ENCODE measurements at regions not wholly inside any gene's neighbourhood (a gene's known extent, or its start where the extent isn't known, plus 50 kb on each side); places are given as distances from the start of the nearest gene placed in this dataset.
"Not testable (repeated sequence)": the region's sequence is repeated elsewhere in the genome, so short reads cannot be mapped to it uniquely, and the experiment has no call there.

DNA sequence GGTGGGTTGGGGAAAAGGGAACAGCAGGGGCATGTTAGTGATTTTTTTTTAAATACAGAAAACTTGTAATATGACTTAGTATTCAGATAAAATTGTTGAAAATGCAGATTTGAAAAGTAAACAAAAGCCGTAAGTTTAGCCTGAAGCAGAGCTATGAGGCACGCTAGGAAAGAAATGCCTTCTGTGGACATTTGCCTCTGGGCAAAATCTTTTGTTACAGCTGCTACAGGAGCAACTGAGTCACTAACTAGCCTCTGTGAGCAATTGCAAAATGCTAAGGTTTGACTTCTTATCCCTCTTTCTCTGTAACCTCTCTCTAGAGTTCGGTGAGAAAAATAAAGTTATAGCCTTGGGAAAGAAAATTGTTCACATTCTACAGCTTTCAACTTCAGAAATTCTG, 350.0 kb downstream of the SLC7A11 start:
- Mint-ChIP-seq H3K4me3 (no peak overlapping the region), H3K9me3 (no peaks in the 10 kb centered on the region), H3K27ac (no peak overlapping the region), H3K36me3 (ENCODE audit: low read depth) (no peaks in the 10 kb centered on the region), H3K4me1 (no peaks in the 10 kb centered on the region), H3K27me3 (no peaks in the 10 kb centered on the region)
- CTCF ChIA-PET: no interaction called here
- DNase-seq: no peak
- POLR2A ChIA-PET: no interaction called here

DNA sequence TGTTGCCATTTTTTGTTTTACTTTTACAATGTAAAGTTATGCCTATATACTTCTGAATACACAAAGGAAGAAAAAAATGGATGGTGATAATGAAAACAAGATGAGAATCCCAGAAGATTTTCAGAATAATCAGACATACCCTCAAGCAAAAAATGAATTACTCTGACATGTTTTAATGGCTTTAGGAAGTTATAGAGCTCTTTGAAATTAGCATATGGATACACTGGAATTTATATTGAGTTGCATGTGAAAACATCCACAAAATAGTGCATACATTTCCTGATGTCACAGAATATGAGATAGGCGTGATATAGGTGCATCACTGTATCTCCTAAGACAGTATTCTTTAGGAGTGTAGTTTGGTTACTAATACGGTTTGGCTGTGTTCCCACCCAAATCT, 351.3 kb downstream of the SLC7A11 start:
- ChIA-PET CTCF (no interaction called here), POLR2A (no interaction called here)
- Mint-ChIP-seq H3K9me3 (no peaks in the 10 kb centered on the region), H3K27ac (no peak overlapping the region), H3K27me3 (no peaks in the 10 kb centered on the region), H3K36me3 (ENCODE audit: low read depth) (no peaks in the 10 kb centered on the region), H3K4me3 (no peak overlapping the region), H3K4me1 (no peaks in the 10 kb centered on the region)
- no peak for DNase-seq

DNA sequence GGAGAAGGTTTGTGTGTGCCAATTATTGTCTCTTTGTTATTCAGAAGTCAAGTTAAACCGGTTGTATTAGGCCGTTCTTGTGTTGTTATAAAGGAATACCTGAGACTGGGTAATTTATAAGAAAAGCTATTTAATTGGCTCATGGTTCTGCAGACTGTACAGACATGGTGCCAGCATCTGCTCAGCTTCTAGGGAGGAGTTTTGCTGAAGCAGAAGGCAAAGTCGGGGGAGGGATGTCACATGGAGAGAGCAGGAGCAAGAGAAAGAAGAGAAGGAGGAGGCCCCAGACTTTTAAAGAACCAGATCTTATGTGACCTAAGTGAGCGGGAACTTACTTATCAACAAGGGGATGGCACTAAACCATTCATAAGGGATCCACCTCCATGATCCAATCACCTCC, 349.3 kb upstream of the PCDH18 start:
- no peaks in the 10 kb centered on the region for H3K27me3 Mint-ChIP-seq
- POLR2A ChIA-PET: no interaction called here
- no peak overlapping the region for H3K27ac Mint-ChIP-seq
- CTCF ChIA-PET: no interaction called here
- H3K4me1 Mint-ChIP-seq: no peaks in the 10 kb centered on the region
- no peak overlapping the region for H3K4me3 Mint-ChIP-seq
- no peaks in the 10 kb centered on the region for H3K9me3 Mint-ChIP-seq
- DNase-seq: no peak
- no peaks in the 10 kb centered on the region for H3K36me3 Mint-ChIP-seq (ENCODE audit: low read depth)

DNA sequence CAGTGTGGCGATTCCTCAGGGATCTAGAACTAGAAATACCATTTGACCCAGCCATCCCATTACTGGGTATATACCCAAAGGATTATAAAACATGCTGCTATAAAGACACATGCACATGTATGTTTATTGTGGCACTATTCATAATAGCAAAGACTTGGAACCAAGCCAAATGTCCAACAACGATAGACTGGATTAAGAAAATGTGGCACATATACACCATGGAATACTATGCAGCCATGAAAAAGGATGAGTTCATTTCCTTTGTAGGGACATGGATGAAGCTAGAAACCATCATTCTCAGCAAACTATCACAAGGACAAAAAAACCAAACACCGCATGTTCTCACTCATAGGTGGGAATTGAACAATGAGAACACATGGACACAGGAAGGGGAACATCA, 335.8 kb upstream of the PCDH18 start:
- H3K27me3 Mint-ChIP-seq; H3K9me3 Mint-ChIP-seq; H3K4me1 Mint-ChIP-seq; H3K36me3 Mint-ChIP-seq (ENCODE audit: low read depth); POLR2A ChIA-PET; CTCF ChIA-PET; DNase-seq; H3K27ac Mint-ChIP-seq; H3K4me3 Mint-ChIP-seq: not testable (repeated sequence)

DNA sequence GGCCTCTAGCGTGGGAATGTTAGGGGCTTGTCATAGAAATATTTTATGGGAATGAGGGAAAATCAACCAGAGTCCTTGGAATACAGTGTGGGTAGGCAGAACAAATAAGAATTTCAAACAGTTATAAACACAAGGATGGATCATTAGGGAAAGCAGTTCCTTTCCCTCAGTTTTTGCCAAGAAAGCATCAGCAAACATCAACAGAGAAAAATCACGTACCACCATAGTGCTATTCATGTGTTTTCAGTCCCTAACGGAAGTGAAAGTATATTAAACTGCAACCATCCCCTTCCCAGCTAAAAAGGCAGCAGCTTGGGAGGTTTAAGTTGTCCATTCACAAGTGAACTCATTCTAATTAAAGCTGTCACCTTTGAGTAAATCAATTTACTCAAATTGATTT, 334.4 kb upstream of the PCDH18 start:
- Mint-ChIP-seq H3K36me3 (ENCODE audit: low read depth) (no peaks in the 10 kb centered on the region), H3K9me3 (no peaks in the 10 kb centered on the region), H3K4me3 (no peak overlapping the region), H3K27ac (no peak overlapping the region), H3K4me1 (no peaks in the 10 kb centered on the region), H3K27me3 (no peaks in the 10 kb centered on the region)
- no peak for DNase-seq
- ChIA-PET CTCF (no interaction called here), POLR2A (no interaction called here)

DNA sequence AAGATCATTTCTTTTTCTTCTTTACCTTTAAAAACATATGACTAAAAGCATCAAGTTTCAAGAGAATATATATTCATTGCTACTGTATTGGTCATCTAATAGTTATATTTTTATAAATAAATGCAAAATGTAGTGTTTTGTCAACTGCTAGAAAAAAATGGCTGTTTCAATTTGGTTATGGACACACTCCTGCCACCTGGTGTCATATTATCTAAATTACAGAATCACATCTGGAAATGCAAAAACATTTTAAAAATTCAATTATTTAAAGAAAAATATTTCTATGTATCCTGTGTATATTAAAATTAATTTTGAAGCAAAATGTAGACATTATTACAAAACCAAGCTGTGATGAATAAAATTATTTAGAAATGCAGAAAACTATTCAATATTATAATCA, 329.4 kb upstream of the PCDH18 start:
- no peaks in the 10 kb centered on the region for H3K36me3 Mint-ChIP-seq (ENCODE audit: low read depth)
- CTCF ChIA-PET: no interaction called here
- H3K27me3 Mint-ChIP-seq: no peaks in the 10 kb centered on the region
- no peak overlapping the region for H3K27ac Mint-ChIP-seq
- H3K4me3 Mint-ChIP-seq: no peak overlapping the region
- no peak for DNase-seq
- H3K4me1 Mint-ChIP-seq: no peaks in the 10 kb centered on the region
- POLR2A ChIA-PET: no interaction called here
- H3K9me3 Mint-ChIP-seq: no peaks in the 10 kb centered on the region

DNA sequence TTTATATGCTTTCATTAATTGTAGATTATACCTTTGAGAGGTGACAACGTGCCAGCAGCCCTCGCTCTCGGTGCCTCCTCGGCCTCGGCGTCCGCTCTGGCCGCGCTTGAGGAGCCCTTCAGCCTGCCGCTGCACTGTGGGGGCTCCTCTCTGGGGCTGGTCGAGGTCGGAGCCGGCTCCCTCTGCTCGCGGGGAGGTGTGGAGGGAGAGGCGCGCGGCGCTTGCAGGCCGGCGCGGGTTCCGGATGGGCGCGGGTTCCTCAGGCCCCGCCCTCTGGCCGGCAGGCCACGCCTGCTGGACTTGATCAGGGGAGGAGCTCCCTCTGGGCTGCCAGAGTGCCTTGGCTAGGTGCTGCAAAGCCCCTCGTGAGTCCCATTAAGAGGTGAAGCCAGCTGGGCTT, 321.1 kb upstream of the PCDH18 start:
- H3K27ac Mint-ChIP-seq: no peak overlapping the region
- H3K36me3 Mint-ChIP-seq (ENCODE audit: low read depth): no peaks in the 10 kb centered on the region
- no peak overlapping the region for H3K4me3 Mint-ChIP-seq
- no peak for DNase-seq
- H3K27me3 Mint-ChIP-seq: no peaks in the 10 kb centered on the region
- H3K4me1 Mint-ChIP-seq: no peaks in the 10 kb centered on the region
- POLR2A ChIA-PET: no interaction called here
- peaks cover 4% of the 10 kb centered on the region for H3K9me3 Mint-ChIP-seq
- CTCF ChIA-PET: no interaction called here

DNA sequence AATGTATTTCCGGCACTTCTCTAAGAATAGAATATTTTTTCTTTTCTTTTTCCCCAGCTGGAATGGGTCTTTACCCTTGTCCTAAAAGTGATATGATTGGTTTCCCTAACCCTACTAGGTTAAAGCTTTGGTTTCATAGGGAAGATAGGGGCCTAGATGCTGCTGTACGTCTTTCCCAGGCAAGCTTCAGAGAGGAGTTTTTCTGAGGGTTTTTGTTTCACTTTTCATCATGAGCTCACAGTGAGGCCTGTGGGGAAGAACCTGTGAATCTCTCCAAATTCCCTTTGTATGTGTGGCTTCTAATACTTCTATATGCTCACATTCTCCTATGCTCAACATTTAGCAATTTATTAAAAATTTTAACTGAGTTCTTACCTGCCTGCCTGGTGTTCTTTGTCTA, 320.0 kb upstream of the PCDH18 start:
- no peak overlapping the region for H3K27ac Mint-ChIP-seq
- H3K9me3 Mint-ChIP-seq: peaks cover 4% of the 10 kb centered on the region
- ChIA-PET CTCF (no interaction called here), POLR2A (no interaction called here)
- no peak for DNase-seq
- H3K27me3 Mint-ChIP-seq: no peaks in the 10 kb centered on the region
- no peak overlapping the region for H3K4me3 Mint-ChIP-seq
- no peaks in the 10 kb centered on the region for H3K36me3 Mint-ChIP-seq (ENCODE audit: low read depth)
- no peaks in the 10 kb centered on the region for H3K4me1 Mint-ChIP-seq

DNA sequence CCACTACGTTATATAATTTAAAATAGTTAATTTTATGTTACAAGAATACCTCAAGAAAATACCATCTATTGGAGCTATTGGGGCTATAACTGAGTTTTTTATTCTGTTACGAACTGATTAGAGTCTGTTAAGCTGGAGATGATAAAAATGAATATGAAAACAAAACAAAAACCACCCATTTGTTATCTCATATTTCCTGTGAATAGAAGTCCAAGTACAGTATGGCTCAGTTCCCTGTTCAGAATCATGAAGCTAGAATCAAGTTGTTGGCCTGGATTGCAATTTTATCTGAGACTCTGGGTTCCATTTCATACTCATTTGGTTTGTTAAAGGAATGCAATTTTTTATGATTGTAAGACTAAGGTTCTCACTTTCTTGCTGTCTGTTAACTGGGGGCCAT, 319.1 kb upstream of the PCDH18 start:
- Mint-ChIP-seq H3K27ac (no peak overlapping the region), H3K36me3 (ENCODE audit: low read depth) (no peaks in the 10 kb centered on the region), H3K9me3 (peaks cover 4% of the 10 kb centered on the region), H3K4me1 (no peaks in the 10 kb centered on the region), H3K4me3 (no peak overlapping the region), H3K27me3 (no peaks in the 10 kb centered on the region)
- ChIA-PET POLR2A (no interaction called here), CTCF (no interaction called here)
- DNase-seq: no peak

DNA sequence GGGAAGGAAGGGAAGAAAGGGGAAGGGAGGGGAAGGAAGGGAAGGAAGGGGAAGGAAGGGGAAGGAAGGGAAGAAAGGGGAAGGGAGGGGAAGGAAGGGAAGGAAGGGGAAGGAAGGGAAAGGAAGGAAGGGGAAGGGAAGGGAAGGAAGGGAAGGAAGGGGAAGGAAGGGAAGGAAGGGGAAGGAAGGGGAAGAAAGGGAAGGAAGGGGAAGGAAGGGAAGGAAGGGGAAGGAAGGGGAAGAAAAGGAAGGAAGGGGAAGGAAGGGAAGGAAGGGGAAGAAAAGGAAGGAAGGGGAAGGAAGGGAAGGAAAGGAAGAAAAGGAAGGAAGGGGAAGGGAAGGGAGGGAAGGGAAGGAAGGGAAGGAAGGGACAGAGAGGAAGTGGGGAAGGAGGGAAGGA, 295.7 kb upstream of the PCDH18 start:
- POLR2A ChIA-PET; H3K36me3 Mint-ChIP-seq (ENCODE audit: low read depth); H3K4me3 Mint-ChIP-seq; H3K9me3 Mint-ChIP-seq; H3K27ac Mint-ChIP-seq; H3K4me1 Mint-ChIP-seq; H3K27me3 Mint-ChIP-seq; CTCF ChIA-PET; DNase-seq: not testable (repeated sequence)

DNA sequence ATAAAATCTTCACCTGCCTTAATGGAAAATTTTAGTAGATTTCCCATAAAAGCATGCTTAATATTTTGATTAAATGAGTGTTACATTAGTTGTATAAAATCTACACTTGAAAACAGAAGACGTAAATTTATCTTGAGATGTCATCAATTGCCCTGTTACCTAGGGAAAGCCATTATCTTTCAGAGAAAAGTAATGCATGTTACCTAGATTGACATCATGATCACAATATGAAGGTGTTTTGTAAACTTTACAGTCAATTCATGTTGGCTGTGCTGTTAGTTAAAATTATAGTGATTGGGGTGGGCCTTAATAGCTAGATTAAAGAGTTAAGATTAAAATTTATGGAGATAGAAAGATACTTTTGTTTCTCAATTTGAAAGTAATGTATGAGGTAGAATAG, 293.2 kb upstream of the PCDH18 start:
- Mint-ChIP-seq H3K27me3 (no peaks in the 10 kb centered on the region), H3K4me1 (no peaks in the 10 kb centered on the region), H3K4me3 (no peak overlapping the region), H3K36me3 (ENCODE audit: low read depth) (no peaks in the 10 kb centered on the region), H3K27ac (no peak overlapping the region), H3K9me3 (peaks cover 4% of the 10 kb centered on the region)
- DNase-seq: no peak
- CTCF ChIA-PET: no interaction called here
- POLR2A ChIA-PET: no interaction called here

DNA sequence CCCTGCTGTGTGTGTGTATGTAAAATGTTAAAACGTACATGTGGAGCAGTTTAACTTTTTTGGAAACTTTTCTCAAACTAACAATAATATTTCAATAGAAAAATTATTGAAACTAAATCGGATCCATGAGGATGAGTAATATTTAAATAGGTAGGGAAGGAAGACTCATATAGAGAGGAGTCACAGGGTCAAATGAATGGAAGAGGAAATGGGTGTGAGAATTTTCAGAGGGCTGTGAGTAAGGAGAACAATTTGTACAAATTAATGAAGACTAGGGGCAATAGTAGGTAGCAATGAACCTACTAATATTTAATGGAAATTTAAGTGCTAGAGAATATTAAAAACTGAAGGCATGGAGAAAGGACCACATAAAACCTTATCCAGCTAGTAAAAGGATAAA, 290.7 kb upstream of the PCDH18 start:
- no peaks in the 10 kb centered on the region for H3K4me1 Mint-ChIP-seq
- H3K27me3 Mint-ChIP-seq: no peaks in the 10 kb centered on the region
- ChIA-PET CTCF (no interaction called here), POLR2A (no interaction called here)
- no peak for DNase-seq
- H3K4me3 Mint-ChIP-seq: no peak overlapping the region
- no peaks in the 10 kb centered on the region for H3K9me3 Mint-ChIP-seq
- H3K36me3 Mint-ChIP-seq (ENCODE audit: low read depth): no peaks in the 10 kb centered on the region
- H3K27ac Mint-ChIP-seq: no peak overlapping the region

DNA sequence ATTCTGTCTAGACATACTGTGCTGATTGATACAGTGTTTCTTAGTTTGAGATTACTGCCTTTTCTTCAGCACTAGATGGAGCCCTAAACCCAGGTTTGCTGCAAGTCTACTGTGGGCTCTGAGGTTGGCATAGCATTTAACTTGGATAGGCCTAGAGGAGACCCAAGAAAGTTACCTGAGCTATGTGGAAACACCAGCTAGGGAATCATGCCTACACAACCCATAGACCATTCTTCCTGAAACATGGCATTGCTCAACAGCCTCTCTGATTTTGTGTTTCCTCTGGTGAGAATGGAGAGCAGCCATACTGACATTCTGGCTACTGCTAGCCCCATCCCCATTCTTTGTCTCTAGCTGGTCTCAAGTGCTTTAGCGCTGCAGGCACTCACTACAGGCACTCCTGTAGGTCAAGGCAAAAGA, 287.7 kb upstream of the PCDH18 start:
- no peak for DNase-seq
- H3K9me3 Mint-ChIP-seq: no peaks in the 10 kb centered on the region
- H3K4me3 Mint-ChIP-seq: no peak overlapping the region
- no peak overlapping the region for H3K27ac Mint-ChIP-seq
- no peaks in the 10 kb centered on the region for H3K4me1 Mint-ChIP-seq
- H3K27me3 Mint-ChIP-seq: no peaks in the 10 kb centered on the region
- ChIA-PET CTCF (no interaction called here), POLR2A (no interaction called here)
- no peaks in the 10 kb centered on the region for H3K36me3 Mint-ChIP-seq (ENCODE audit: low read depth)

DNA sequence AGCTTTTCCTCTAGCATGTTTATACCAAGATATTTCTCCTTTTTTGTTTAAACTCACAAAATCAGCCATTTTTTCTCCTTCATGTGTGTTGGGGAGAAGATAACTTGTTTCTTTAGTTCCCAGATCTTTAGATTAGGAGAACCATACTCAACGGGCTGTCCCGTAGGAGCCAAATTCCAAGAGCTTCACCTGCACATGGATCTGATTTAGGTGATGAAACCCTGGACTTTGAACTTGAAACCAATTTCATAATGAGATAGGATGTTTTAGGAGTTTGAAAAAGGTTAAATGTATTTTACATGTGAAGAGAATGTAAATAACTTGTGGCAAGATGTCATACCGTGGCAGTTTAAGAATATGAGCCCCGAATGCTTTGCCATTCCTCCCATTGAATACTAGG, 280.0 kb upstream of the PCDH18 start:
- ChIA-PET POLR2A (no interaction called here), CTCF (no interaction called here)
- Mint-ChIP-seq H3K27ac (no peak overlapping the region), H3K4me3 (no peak overlapping the region), H3K27me3 (no peaks in the 10 kb centered on the region), H3K4me1 (no peaks in the 10 kb centered on the region), H3K36me3 (ENCODE audit: low read depth) (no peaks in the 10 kb centered on the region), H3K9me3 (peaks cover 3% of the 10 kb centered on the region)
- no peak for DNase-seq

DNA sequence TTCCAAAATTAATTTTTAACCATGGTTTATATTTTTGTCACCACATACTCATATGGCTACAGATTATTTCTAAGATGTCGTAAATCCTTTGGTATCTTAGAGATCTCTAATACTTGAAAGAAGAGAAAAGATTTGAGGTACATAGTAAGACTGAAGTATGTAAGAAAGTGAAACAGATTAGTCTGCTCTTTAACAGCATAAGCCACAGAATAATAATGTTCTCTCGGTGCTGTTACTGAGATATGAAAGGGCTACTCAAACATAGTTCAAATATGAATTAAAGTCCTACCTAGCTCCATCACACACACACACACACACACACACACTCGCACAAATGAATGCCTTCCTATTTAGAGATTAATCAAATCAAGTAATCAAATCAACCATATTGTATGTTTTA, 274.1 kb upstream of the PCDH18 start:
- peaks cover 3% of the 10 kb centered on the region for H3K9me3 Mint-ChIP-seq
- H3K4me3 Mint-ChIP-seq: no peak overlapping the region
- DNase-seq: no peak
- H3K36me3 Mint-ChIP-seq (ENCODE audit: low read depth): no peaks in the 10 kb centered on the region
- H3K27me3 Mint-ChIP-seq: no peaks in the 10 kb centered on the region
- ChIA-PET CTCF (interaction anchor here (1.6 kb wide), 1 partner anchor 22 kb away, joined by 3 read pairs; no protein-coding TSS in a partner anchor), POLR2A (no interaction called here)
- H3K27ac Mint-ChIP-seq: no peak overlapping the region
- H3K4me1 Mint-ChIP-seq: no peaks in the 10 kb centered on the region

Data from activated CD4-positive, alpha-beta T cell treated with anti-CD3 and anti-CD28 coated beads, Interleukin-2, amount 10 ng/mL, durations not matched to agents 7 days and 5 days (primary cell).